ENCODE measurements at regions not wholly inside any gene's neighbourhood (a gene's known extent, or its start where the extent isn't known, plus 50 kb on each side); places are given as distances from the start of the nearest gene placed in this dataset.

DNA sequence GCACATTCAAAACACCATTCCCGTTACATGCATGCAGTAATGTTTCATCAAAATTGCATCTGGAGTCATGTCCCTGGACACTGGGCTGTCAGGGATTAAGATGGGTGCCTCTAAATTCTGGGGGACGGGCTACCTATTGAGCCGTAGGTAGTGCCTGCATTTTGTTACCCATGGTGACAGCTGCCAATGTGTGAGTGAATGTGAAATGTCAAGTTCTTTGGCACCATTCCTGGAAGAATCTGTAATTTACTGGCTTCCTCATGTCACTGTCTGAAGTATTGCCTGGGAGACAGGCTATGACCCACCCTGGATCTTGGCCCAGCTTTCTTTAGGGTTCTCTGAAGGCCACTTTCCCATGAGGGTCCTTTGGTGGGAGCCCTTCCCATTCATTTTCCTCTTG is 266.1 kb downstream of the TSHZ3 start:
- Histone ChIP-seq H3K36me3 (ENCODE audit: insufficient read depth) (no peaks in the 10 kb centered on the region), H3K4me3 (ENCODE audit: low read depth, low read length) (no peak overlapping the region), H3K4me1 (ENCODE audit: insufficient read depth) (no peaks in the 10 kb centered on the region), H3K27ac (ENCODE audit: low read depth) (no peak overlapping the region)
- no peak for DNase-seq (ENCODE audit: extremely low spot score)
- WGBS: 68% methylated on average over 3 of the region's 3 CpGs

GRCh38 chr19:31075146-31075655 is 274.0 kb downstream of the TSHZ3 start:
- Histone ChIP-seq H3K27ac (ENCODE audit: low read depth) (no peak overlapping the region), H3K36me3 (ENCODE audit: insufficient read depth) (no peaks in the 10 kb centered on the region), H3K4me1 (ENCODE audit: insufficient read depth) (no peaks in the 10 kb centered on the region), H3K4me3 (ENCODE audit: low read depth, low read length) (no peak overlapping the region)
- DNase-seq (ENCODE audit: extremely low spot score): no peak
- WGBS: 83% methylated on average over 6 of the region's 6 CpGs

- Histone ChIP-seq H3K27ac (ENCODE audit: low read depth) (no peak overlapping the region), H3K4me1 (ENCODE audit: insufficient read depth) (no peaks in the 10 kb centered on the region), H3K36me3 (ENCODE audit: insufficient read depth) (no peaks in the 10 kb centered on the region), H3K4me3 (ENCODE audit: low read depth, low read length) (no peak overlapping the region)
- 73% methylated on average over 13 of the region's 13 CpGs for WGBS
- DNase-seq (ENCODE audit: extremely low spot score): no peak
These were observed 274.8 kb downstream of the TSHZ3 start for GRCh38 chr19:31074199-31075125.

DNA sequence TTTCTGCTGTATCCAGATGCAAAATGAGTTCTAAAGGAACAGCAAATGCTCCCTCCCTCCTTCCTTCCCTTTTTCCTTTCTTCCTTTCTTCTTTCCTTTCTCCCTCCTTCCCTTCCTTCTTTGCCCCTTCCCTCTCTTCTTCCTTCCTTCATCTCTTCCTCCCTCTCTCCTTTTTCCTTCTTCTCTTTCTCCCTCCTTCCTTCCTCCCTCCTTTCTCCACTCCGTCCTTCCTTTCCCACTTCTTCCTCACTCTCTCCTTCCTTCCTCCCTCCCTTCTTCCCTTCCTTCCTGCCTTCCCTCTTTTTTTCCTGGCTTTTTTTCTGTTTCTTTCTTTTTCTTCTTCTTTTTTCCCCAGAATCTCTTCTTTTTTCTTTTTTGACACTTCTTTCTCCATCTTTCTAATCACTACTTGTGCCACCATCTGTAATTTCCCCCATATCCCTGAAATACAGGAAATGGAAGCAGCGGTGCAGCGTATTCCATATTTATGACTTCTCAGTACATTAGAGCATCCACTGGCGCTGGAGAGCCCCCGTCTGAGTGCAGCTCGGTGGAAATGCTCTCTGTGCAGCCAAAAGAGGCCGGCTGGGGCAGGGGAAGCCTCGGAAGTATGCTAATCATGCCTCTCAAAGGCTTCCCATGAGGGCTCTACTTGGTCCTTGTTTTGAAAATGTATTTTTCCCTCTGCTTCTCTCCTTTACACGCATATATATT is 275.6 kb downstream of the TSHZ3 start:
- Histone ChIP-seq H3K36me3 (ENCODE audit: insufficient read depth) (no peaks in the 10 kb centered on the region), H3K4me3 (ENCODE audit: low read depth, low read length) (no peak overlapping the region), H3K27ac (ENCODE audit: low read depth) (no peak overlapping the region), H3K4me1 (ENCODE audit: insufficient read depth) (no peaks in the 10 kb centered on the region)
- DNase-seq (ENCODE audit: extremely low spot score): no peak
- 31% methylated on average over 9 of the region's 9 CpGs for WGBS

GRCh38 chr19:31072451-31072850 is 276.8 kb downstream of the TSHZ3 start:
- H3K27ac ChIP-seq (ENCODE audit: low read depth): no peak overlapping the region
- no peak for DNase-seq (ENCODE audit: extremely low spot score)
- H3K4me1 ChIP-seq (ENCODE audit: insufficient read depth): no peaks in the 10 kb centered on the region
- H3K36me3 ChIP-seq (ENCODE audit: insufficient read depth): no peaks in the 10 kb centered on the region
- H3K4me3 ChIP-seq (ENCODE audit: low read depth, low read length): no peak overlapping the region
- WGBS: 73% methylated on average over 1 of the region's 1 CpG

DNA sequence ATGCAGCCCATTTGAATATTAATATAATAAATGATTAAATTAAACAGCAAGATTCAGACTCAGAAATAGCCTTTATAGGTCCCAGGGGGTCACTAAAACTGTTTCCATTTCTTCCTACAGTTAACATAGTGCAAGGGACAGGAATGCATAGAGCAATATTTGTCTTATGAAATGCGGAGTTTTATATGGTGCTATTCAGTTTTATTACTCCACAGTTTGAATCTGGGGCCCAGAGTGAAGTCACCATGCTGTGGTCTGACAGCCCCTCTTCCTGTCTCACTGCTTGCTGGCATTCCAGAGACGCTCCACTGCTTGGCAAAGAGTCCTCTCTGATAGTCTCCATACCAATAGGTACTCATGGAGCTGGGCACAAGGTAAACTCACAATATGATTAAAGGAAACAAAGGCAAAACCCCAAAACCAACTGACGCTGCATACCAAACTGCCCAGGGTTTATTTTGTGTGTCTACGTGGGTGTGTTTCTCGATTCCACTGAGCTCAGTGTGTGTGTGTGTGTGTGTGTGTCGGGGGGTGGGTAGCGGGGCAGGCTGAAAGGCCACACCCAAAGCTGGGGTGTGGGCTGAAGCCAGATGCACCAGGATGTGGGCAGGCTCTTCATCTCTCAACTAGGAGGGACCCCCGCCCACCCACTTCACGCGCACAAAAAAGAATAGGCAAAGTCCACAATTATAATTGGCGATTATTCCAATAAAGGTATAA is 277.9 kb downstream of the TSHZ3 start:
- 73% methylated on average over 11 of the region's 11 CpGs for WGBS
- Histone ChIP-seq H3K27ac (ENCODE audit: low read depth) (no peak overlapping the region), H3K36me3 (ENCODE audit: insufficient read depth) (no peaks in the 10 kb centered on the region), H3K4me3 (ENCODE audit: low read depth, low read length) (no peak overlapping the region), H3K4me1 (ENCODE audit: insufficient read depth) (no peaks in the 10 kb centered on the region)
- no peak for DNase-seq (ENCODE audit: extremely low spot score)

- no peak overlapping the region for H3K4me3 ChIP-seq (ENCODE audit: low read depth, low read length)
- DNase-seq (ENCODE audit: extremely low spot score): no peak
- H3K27ac ChIP-seq (ENCODE audit: low read depth): no peak overlapping the region
- H3K4me1 ChIP-seq (ENCODE audit: insufficient read depth): no peaks in the 10 kb centered on the region
- WGBS: 78% methylated on average over 15 of the region's 15 CpGs
- H3K36me3 ChIP-seq (ENCODE audit: insufficient read depth): no peaks in the 10 kb centered on the region
These were observed 278.8 kb downstream of the TSHZ3 start for GRCh38 chr19:31070146-31071065.

GRCh38 chr19:31068268-31068667 is 281.0 kb downstream of the TSHZ3 start:
- Histone ChIP-seq H3K4me1 (ENCODE audit: insufficient read depth) (no peaks in the 10 kb centered on the region), H3K4me3 (ENCODE audit: low read depth, low read length) (no peak overlapping the region), H3K36me3 (ENCODE audit: insufficient read depth) (no peaks in the 10 kb centered on the region), H3K27ac (ENCODE audit: low read depth) (no peak overlapping the region)
- DNase-seq (ENCODE audit: extremely low spot score): no peak
- 87% methylated on average over 6 of the region's 6 CpGs for WGBS

DNA sequence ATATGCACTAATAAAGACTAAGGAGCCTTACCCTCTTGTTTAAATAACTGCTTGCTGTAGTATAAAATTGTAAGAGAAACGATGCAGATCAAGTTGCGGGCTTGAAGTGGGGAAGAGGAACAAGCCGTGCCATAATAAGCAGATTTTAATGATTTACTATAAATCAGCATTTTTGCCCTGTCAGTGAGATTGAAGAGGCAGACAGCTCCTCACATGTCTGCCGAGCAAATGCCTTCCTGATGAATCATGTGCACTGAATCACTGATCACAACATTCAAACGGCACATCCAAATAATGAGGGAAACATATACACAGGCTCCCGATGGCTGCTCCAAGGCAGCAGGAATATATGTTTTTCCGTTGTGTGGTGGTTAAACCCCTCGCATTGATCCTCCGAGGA is 282.9 kb downstream of the TSHZ3 start:
- DNase-seq (ENCODE audit: extremely low spot score): no peak
- H3K27ac ChIP-seq (ENCODE audit: low read depth): no peak overlapping the region
- WGBS: 62% methylated on average over 9 of the region's 9 CpGs
- H3K4me1 ChIP-seq (ENCODE audit: insufficient read depth): no peaks in the 10 kb centered on the region
- H3K36me3 ChIP-seq (ENCODE audit: insufficient read depth): no peaks in the 10 kb centered on the region
- no peak overlapping the region for H3K4me3 ChIP-seq (ENCODE audit: low read depth, low read length)

DNA sequence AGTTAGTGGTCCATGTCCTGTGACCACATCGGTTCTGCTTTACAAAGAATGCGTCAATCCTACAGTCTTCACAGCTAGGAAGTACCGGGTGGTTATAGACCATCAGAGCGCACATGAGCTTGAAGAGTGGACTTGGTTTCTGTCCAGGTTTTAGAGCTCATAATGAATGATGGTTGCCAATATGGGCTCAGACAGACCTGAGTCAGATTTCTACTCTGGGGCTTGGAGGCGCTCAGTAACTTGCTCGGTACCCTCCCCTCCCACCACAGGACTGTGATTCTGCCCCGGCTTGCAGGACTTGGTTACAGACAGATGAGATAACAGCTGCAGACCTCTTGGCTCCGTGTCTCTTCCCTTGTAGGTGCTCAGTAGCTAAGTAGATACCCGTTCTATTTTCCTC is 284.7 kb downstream of the TSHZ3 start:
- Histone ChIP-seq H3K4me1 (ENCODE audit: insufficient read depth) (no peaks in the 10 kb centered on the region), H3K4me3 (ENCODE audit: low read depth, low read length) (no peak overlapping the region), H3K27ac (ENCODE audit: low read depth) (no peak overlapping the region), H3K36me3 (ENCODE audit: insufficient read depth) (no peaks in the 10 kb centered on the region)
- no peak for DNase-seq (ENCODE audit: extremely low spot score)
- WGBS: 74% methylated on average over 9 of the region's 9 CpGs

GRCh38 chr19:31058676-31059340 is 290.4 kb downstream of the TSHZ3 start:
- WGBS: 86% methylated on average over 3 of the region's 3 CpGs

GRCh38 chr19:31057476-31057875 is 291.8 kb downstream of the TSHZ3 start:
- Histone ChIP-seq H3K4me3 (ENCODE audit: low read depth, low read length) (no peak overlapping the region), H3K36me3 (ENCODE audit: insufficient read depth) (no peaks in the 10 kb centered on the region), H3K4me1 (ENCODE audit: insufficient read depth) (no peaks in the 10 kb centered on the region), H3K27ac (ENCODE audit: low read depth) (no peak overlapping the region)
- WGBS: 67% methylated on average over 2 of the region's 2 CpGs
- no peak for DNase-seq (ENCODE audit: extremely low spot score)

More at GRCh38 chr19:31058676-31059340, 290.4 kb downstream of the TSHZ3 start:
- no peak for DNase-seq (ENCODE audit: extremely low spot score)
- Histone ChIP-seq H3K36me3 (ENCODE audit: insufficient read depth) (no peaks in the 10 kb centered on the region), H3K4me1 (ENCODE audit: insufficient read depth) (no peaks in the 10 kb centered on the region), H3K27ac (ENCODE audit: low read depth) (no peak overlapping the region), H3K4me3 (ENCODE audit: low read depth, low read length) (no peak overlapping the region)

Measured in urinary bladder (tissue), 3 donors.